A673 (cell line): ENCODE measurements at regions not wholly inside any gene's neighbourhood (a gene's known extent, or its start where the extent isn't known, plus 50 kb on each side); places are given as distances from the start of the nearest gene placed in this dataset.

Experiments used
- BruUV-seq: library from RNA; stranded (reverse); fragments of 400-500 nt; replicated peaks from 2 replicates; lab custom pipeline; 2021; lab: Mats Ljungman, UMichigan
- CTCF ChIA-PET: fragments of 300-600 bp; sonication (Branson Sonifier 250); formaldehyde crosslinking; loops from one replicate; lab custom pipeline; 2022; ENCODE audit warnings: antibody characterized with exemption; lab: Charles Lee
- POLR2A ChIA-PET: fragments of 300-600 bp; sonication (Branson Sonifier 250); formaldehyde crosslinking; loops from one replicate; lab custom pipeline; 2022; ENCODE audit warnings: antibody characterized with exemption; ENCODE audit not compliant: low non-redundant PET; lab: Charles Lee
- DNase-seq: peaks from one replicate; pipeline ENCODE4 v3.0.0-alpha.2; 2015; ENCODE audit warnings: low spot score
- H3K27ac ChIP-seq: fragments of 200-600 bp; sonication (generic); 2 replicates; pipeline ENCODE4 v1.5.1; 2016; ENCODE audit warnings: mixed run types, low read depth, mild to moderate bottlenecking, mixed read lengths, antibody characterized with exemption, low read length; ENCODE audit not compliant: poor library complexity, severe bottlenecking
- H3K27me3 ChIP-seq: fragments of 200-600 bp; sonication (generic); replicated peaks from 2 replicates; pipeline ENCODE4 v1.6.1; 2017; ENCODE audit warnings: mixed run types, low read depth, mild to moderate bottlenecking, mixed read lengths, antibody characterized with exemption, low read length; ENCODE audit not compliant: insufficient read depth, poor library complexity
- H3K36me3 ChIP-seq: fragments of 200-600 bp; sonication (generic); 2 replicates; pipeline ENCODE4 v1.6.1; 2016; ENCODE audit warnings: mixed run types, mild to moderate bottlenecking, mixed read lengths, antibody characterized with exemption, low read length; ENCODE audit not compliant: insufficient read depth, poor library complexity, severe bottlenecking
- H3K4me1 ChIP-seq: fragments of 200-600 bp; sonication (generic); 2 replicates; pipeline ENCODE4 v1.6.1; 2017; ENCODE audit warnings: mixed run types, mild to moderate bottlenecking, mixed read lengths, antibody characterized with exemption, low read length; ENCODE audit not compliant: insufficient read depth, poor library complexity, severe bottlenecking
- H3K4me3 ChIP-seq: fragments of 200-600 bp; sonication (generic); 2 replicates; pipeline ENCODE4 v1.5.1; 2016; ENCODE audit warnings: low read depth, mixed run types, mild to moderate bottlenecking, mixed read lengths, low read length; ENCODE audit not compliant: poor library complexity, severe bottlenecking
- H3K9me3 ChIP-seq: fragments of 200-600 bp; sonication (generic); 2 replicates; pipeline ENCODE4 v1.6.1; 2016; ENCODE audit warnings: mixed run types, low read depth, mild to moderate bottlenecking, mixed read lengths, antibody characterized with exemption, low read length; ENCODE audit not compliant: poor library complexity, severe bottlenecking
- CTCF ChIP-seq: fragments of 300-800, 200-600 bp; sonication (generic); conservative IDR thresholded peaks from 2 replicates; pipeline ENCODE4 v1.5.1; 2017; ENCODE audit warnings: low read depth, mild to moderate bottlenecking, antibody characterized with exemption, low read length, moderate library complexity, mixed read lengths
- EZH2 ChIP-seq: fragments of 200-600 bp; sonication (generic); IDR thresholded peaks from 2 replicates; pipeline ENCODE4 v1.6.1; 2017; ENCODE audit warnings: borderline replicate concordance, low read depth, mild to moderate bottlenecking, mixed read lengths, antibody characterized with exemption, low read length; ENCODE audit not compliant: poor library complexity, severe bottlenecking
- intact Hi-C: fragments of 100-400 bp; cut with micrococcal nuclease; formaldehyde crosslinking; loops from one replicate; pipeline ENCODE4 v1.10.0; 2022; ENCODE audit not compliant: unreplicated experiment

GRCh38 chr4:115418635-115419396 lies 305.4 kb upstream of the NDST4 start:
- H3K36me3 ChIP-seq = no peaks in the 10 kb centered on the region
- H3K4me3 ChIP-seq = no peak overlapping the region
- peak; percentile 2 for DNase-seq
- POLR2A ChIA-PET = no interaction called here
- no peak overlapping the region for H3K27ac ChIP-seq
- CTCF ChIA-PET = no interaction called here
- H3K4me1 ChIP-seq = no peaks in the 10 kb centered on the region
- BruUV-seq = no TSS peak
- H3K27me3 ChIP-seq = no peaks in the 10 kb centered on the region
- H3K9me3 ChIP-seq = peaks cover 17% of the 10 kb centered on the region
- no peak for TF ChIP-seq CTCF
- no peak for TF ChIP-seq EZH2
- intact Hi-C loops = no loop called here

DNA sequence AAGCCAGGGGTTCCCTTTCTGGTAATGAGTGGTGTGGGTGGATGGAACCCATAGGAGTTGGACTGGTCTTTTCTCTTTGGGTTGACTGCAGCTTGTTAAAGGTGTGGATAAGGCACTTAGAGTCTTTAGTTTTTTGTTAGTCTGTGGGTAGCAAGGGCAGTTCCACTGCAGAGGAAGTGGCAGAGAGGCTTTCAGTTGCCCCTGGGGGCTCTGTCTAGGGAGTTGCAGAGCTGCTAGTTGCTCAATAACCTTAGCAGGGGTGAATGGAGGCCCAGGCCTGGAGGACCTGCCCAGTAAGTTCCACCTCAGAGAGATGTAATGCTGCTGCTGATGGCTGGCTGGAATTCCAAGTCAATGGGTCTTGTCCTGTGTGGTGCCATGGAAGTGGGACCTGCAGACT lies 282.6 kb upstream of the NDST4 start:
- H3K27ac ChIP-seq = no peak overlapping the region
- CTCF ChIA-PET = no interaction called here
- BruUV-seq = no TSS peak
- H3K4me1 ChIP-seq = no peaks in the 10 kb centered on the region
- H3K36me3 ChIP-seq = no peaks in the 10 kb centered on the region
- intact Hi-C loops = no loop called here
- H3K4me3 ChIP-seq = no peak overlapping the region
- DNase-seq = no peak
- H3K27me3 ChIP-seq = no peaks in the 10 kb centered on the region
- POLR2A ChIA-PET = no interaction called here
- peaks cover 4% of the 10 kb centered on the region for H3K9me3 ChIP-seq
- TF ChIP-seq EZH2 = no peak

DNA sequence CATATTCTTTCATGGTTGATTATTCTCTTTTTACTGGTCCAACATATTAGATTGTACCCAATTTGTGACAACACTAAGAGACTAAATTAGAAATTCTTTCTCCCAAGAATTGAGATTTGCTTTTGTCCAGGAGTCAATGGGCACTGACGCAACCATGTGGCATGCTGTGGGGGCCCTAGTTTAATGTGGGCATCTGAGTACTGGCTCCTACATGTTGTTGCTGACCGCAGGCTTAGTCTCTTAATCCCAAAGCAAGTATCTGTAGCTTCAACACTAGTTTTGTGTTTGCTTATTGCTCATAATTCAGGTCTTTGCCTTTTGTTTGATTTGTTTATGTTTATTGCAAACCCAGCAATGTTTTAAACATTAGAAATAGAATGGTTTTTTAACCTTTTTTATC lies 263.4 kb upstream of the NDST4 start:
- TF ChIP-seq EZH2 (no peak), CTCF (no peak)
- Histone ChIP-seq H3K27me3 (no peaks in the 10 kb centered on the region), H3K4me3 (no peak overlapping the region), H3K27ac (no peak overlapping the region), H3K4me1 (no peaks in the 10 kb centered on the region), H3K36me3 (no peaks in the 10 kb centered on the region), H3K9me3 (no peaks in the 10 kb centered on the region)
- intact Hi-C loops = no loop called here
- POLR2A ChIA-PET = no interaction called here
- no TSS peak for BruUV-seq
- CTCF ChIA-PET = no interaction called here
- DNase-seq = no peak

- TF ChIP-seq EZH2 (no peak), CTCF (no peak)
- H3K27me3 ChIP-seq = no peaks in the 10 kb centered on the region
- POLR2A ChIA-PET = no interaction called here
- H3K9me3 ChIP-seq = no peaks in the 10 kb centered on the region
- CTCF ChIA-PET = no interaction called here
- H3K4me3 ChIP-seq = no peak overlapping the region
- no TSS peak for BruUV-seq
- intact Hi-C loops = no loop called here
- H3K36me3 ChIP-seq = no peaks in the 10 kb centered on the region
- no peak for DNase-seq
- no peak overlapping the region for H3K27ac ChIP-seq
- no peaks in the 10 kb centered on the region for H3K4me1 ChIP-seq
Measured at GRCh38 chr4:115374621-115375020, 261.2 kb upstream of the NDST4 start.
